Endodermal cell (in vitro differentiated cells): ENCODE measurements at regions not wholly inside any gene's neighbourhood (a gene's known extent, or its start where the extent isn't known, plus 50 kb on each side); places are given as distances from the start of the nearest gene placed in this dataset.

Experiments used
- DNase-seq: peaks from one replicate; pipeline ENCODE4 v3.0.0-alpha.2; 2017
- H3K27ac ChIP-seq: 2 replicates; pipeline ENCODE4 v1.5.1; 2013; ENCODE audit warnings: mild to moderate bottlenecking, low read depth, low read length, moderate library complexity
- H3K27me3 ChIP-seq: 2 replicates; pipeline ENCODE4 v1.6.1; 2013; ENCODE audit warnings: mild to moderate bottlenecking, low read length, moderate library complexity; ENCODE audit not compliant: insufficient read depth, control insufficient read depth, poor library complexity, severe bottlenecking
- H3K36me3 ChIP-seq: 2 replicates; pipeline ENCODE4 v1.7.0; 2013; ENCODE audit warnings: mild to moderate bottlenecking, low read length, moderate library complexity; ENCODE audit not compliant: control insufficient read depth, insufficient read depth
- H3K4me1 ChIP-seq: one replicate; pipeline ENCODE4 v1.7.0; 2013; ENCODE audit warnings: low read length; ENCODE audit not compliant: control insufficient read depth, insufficient read depth
- H3K4me3 ChIP-seq: 2 replicates; pipeline ENCODE4 v1.5.1; 2013; ENCODE audit warnings: mild to moderate bottlenecking, low read length, moderate library complexity
- H3K9ac ChIP-seq: 2 replicates; pipeline ENCODE4 v1.6.1; 2013; ENCODE audit warnings: mild to moderate bottlenecking, low read length, moderate library complexity; ENCODE audit not compliant: poor library complexity, severe bottlenecking; ENCODE audit errors: extremely low read depth
- H3K9me3 ChIP-seq: 2 replicates; pipeline ENCODE4 v1.6.1; 2013; ENCODE audit warnings: mild to moderate bottlenecking, low read length, moderate library complexity; ENCODE audit not compliant: control insufficient read depth
- H3K27ac Mint-ChIP-seq: 2 replicates; pipeline ENCODE4 v1.8.0; 2020; ENCODE audit warnings: mixed read lengths
- H3K27me3 Mint-ChIP-seq: 2 replicates; pipeline ENCODE4 v1.8.0; 2021; ENCODE audit warnings: mild to moderate bottlenecking, mixed read lengths; ENCODE audit not compliant: insufficient read depth
- H3K36me3 Mint-ChIP-seq: 2 replicates; pipeline ENCODE4 v1.8.0; 2020; ENCODE audit warnings: low read depth, mixed read lengths
- H3K4me1 Mint-ChIP-seq: 2 replicates; pipeline ENCODE4 v1.8.0; 2020; ENCODE audit warnings: mixed read lengths
- H3K4me3 Mint-ChIP-seq: 2 replicates; pipeline ENCODE4 v1.8.0; 2020; ENCODE audit warnings: mild to moderate bottlenecking, moderate library complexity, mixed read lengths
- H3K9me3 Mint-ChIP-seq: 2 replicates; pipeline ENCODE4 v1.8.0; 2020; ENCODE audit warnings: mild to moderate bottlenecking, mixed read lengths
- WGBS, 2 experiments: methylation state at CpG; one replicate each; pipeline versions ENCODE4 v1.1.5 to v1.1.7; 2013; ENCODE audit warnings: missing lambda C conversion rate in 2 of 2, mixed read lengths in 1 of 2; ENCODE audit not compliant: insufficient coverage in 1 of 2, insufficient read length in 1 of 2; 5-methylcytosine and 5-hydroxymethylcytosine counted together
- TF ChIP-seq, protein P1 (sequence below): fragments of 200-600 bp; sonication (generic); conservative IDR thresholded peaks from 2 replicates; pipeline ENCODE4 v1.5.0; 2021; ENCODE audit warnings: antibody characterized with exemption, mild to moderate bottlenecking

DNA sequence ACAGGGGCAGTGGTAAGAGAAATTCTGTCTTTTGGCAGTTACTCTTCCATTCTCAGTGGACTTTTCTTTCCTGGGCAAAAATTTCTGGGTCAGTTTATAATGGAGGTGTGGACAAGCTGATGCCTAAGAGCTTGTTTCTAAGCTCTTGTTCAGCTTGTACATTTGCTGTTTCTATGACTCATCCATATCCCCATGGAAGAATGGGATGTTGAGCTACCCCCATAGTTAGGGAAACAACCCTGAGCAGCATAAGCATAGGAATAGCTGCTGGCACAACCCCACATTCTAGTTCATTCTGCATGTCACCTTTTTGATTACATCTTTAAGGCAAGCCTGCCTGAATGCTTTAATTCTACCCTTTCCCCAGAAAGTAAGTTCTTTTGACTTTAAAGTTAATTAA lies 173.3 kb downstream of the PSAT1 start:
- Mint-ChIP-seq H3K9me3 (peaks cover 4% of the 10 kb centered on the region), H3K4me1 (peaks cover 9% of the 10 kb centered on the region), H3K27me3 (no peaks in the 10 kb centered on the region), H3K4me3 (no peak overlapping the region), H3K27ac (no peak overlapping the region), H3K36me3 (no peaks in the 10 kb centered on the region)
- DNase-seq = no peak
- no peaks in the 10 kb centered on the region for H3K36me3 ChIP-seq
- H3K4me3 ChIP-seq = no peak overlapping the region
- TF ChIP-seq, protein P1, sequence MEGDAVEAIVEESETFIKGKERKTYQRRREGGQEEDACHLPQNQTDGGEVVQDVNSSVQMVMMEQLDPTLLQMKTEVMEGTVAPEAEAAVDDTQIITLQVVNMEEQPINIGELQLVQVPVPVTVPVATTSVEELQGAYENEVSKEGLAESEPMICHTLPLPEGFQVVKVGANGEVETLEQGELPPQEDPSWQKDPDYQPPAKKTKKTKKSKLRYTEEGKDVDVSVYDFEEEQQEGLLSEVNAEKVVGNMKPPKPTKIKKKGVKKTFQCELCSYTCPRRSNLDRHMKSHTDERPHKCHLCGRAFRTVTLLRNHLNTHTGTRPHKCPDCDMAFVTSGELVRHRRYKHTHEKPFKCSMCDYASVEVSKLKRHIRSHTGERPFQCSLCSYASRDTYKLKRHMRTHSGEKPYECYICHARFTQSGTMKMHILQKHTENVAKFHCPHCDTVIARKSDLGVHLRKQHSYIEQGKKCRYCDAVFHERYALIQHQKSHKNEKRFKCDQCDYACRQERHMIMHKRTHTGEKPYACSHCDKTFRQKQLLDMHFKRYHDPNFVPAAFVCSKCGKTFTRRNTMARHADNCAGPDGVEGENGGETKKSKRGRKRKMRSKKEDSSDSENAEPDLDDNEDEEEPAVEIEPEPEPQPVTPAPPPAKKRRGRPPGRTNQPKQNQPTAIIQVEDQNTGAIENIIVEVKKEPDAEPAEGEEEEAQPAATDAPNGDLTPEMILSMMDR = no peak
- no peak overlapping the region for H3K27ac ChIP-seq
- no peak overlapping the region for H3K9ac ChIP-seq
- no peaks in the 10 kb centered on the region for H3K9me3 ChIP-seq
- no peaks in the 10 kb centered on the region for H3K4me1 ChIP-seq
- H3K27me3 ChIP-seq = no peaks in the 10 kb centered on the region

DNA sequence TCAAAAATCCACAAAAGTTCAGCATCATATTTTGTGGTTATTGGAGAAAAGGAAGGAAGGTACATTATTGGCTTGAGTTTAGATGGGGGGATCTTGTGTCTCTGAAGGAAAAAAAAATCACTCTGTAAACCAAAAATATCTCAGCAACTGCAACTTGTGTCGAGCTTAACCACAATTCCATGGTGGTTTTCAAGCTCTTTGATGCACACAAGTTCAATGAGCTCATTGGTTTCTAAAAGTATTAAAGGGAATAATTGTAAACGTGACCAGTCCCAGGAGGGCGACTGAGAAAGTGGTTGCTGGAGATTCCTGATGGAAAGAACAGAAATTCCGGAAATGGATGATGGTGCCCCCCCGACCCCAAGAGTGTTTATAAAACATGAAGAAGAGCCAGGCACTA lies 173.8 kb downstream of the PSAT1 start:
- WGBS, 2 experiments = 88 to 94% methylated on average over 4 to 5 of the region's 5 CpGs
- H3K9me3 ChIP-seq = no peaks in the 10 kb centered on the region
- no peak overlapping the region for H3K9ac ChIP-seq
- no peaks in the 10 kb centered on the region for H3K36me3 ChIP-seq
- DNase-seq = no peak
- H3K4me1 ChIP-seq = no peaks in the 10 kb centered on the region
- no peak overlapping the region for H3K27ac Mint-ChIP-seq
- peaks cover 9% of the 10 kb centered on the region for H3K4me1 Mint-ChIP-seq
- no peak overlapping the region for H3K27ac ChIP-seq
- peaks cover 4% of the 10 kb centered on the region for H3K9me3 Mint-ChIP-seq
- no peaks in the 10 kb centered on the region for H3K36me3 Mint-ChIP-seq
- H3K27me3 Mint-ChIP-seq = no peaks in the 10 kb centered on the region
- no peak overlapping the region for H3K4me3 Mint-ChIP-seq
- H3K4me3 ChIP-seq = no peak overlapping the region
- no peaks in the 10 kb centered on the region for H3K27me3 ChIP-seq
- TF ChIP-seq, protein P1 = no peak

DNA sequence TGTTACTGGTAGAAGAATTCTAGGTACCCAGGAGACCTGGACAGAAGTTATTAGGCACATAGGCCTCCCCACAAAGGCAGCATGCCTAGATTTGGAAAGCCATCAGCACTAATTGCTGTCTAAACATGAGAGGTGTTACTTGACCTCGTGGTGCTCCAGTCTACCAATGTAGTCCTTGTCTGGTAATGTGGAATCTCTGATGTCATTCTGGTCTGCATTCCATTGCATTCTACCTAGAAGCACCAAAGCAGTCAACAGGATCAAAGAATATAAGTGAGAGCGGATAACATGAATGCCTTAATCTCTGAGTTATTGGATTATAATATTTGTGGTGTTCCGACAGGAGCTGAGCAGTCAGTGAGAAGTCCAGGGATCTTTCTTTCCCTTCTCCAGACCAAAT lies 175.2 kb downstream of the PSAT1 start:
- Histone ChIP-seq H3K9me3 (no peaks in the 10 kb centered on the region), H3K27me3 (no peaks in the 10 kb centered on the region), H3K9ac (no peak overlapping the region), H3K4me1 (no peaks in the 10 kb centered on the region), H3K27ac (no peak overlapping the region), H3K4me3 (no peak overlapping the region), H3K36me3 (no peaks in the 10 kb centered on the region)
- TF ChIP-seq, protein P1 = no peak
- H3K4me1 Mint-ChIP-seq = peaks cover 9% of the 10 kb centered on the region
- peaks cover 4% of the 10 kb centered on the region for H3K9me3 Mint-ChIP-seq
- no peak for DNase-seq
- no peaks in the 10 kb centered on the region for H3K27me3 Mint-ChIP-seq
- WGBS, 2 experiments = 92 to 95% methylated on average over 2 to 3 of the region's 3 CpGs
- H3K27ac Mint-ChIP-seq = no peak overlapping the region
- no peaks in the 10 kb centered on the region for H3K36me3 Mint-ChIP-seq
- no peak overlapping the region for H3K4me3 Mint-ChIP-seq
